ENCODE measurements at regions not wholly inside any gene's neighbourhood (a gene's known extent, or its start where the extent isn't known, plus 50 kb on each side); places are given as distances from the start of the nearest gene placed in this dataset.

GRCh38 chr16:85523602-85524364 is 89.3 kb upstream of the GSE1 start (continued):
- TF ChIP-seq ZNF318 (CRISPR knock-in tag; IDR thresholded peaks at IDR 0.05), result no peak
- no peak for TF ChIP-seq MIXL1 (CRISPR knock-in tag; IDR thresholded peaks at IDR 0.05)
- TF ChIP-seq ZNF30 (CRISPR knock-in tag; IDR thresholded peaks at IDR 0.05), result no peak
- no peak for TF ChIP-seq EHMT2 (IDR thresholded peaks at IDR 0.05; ENCODE audit: borderline replicate concordance, low read depth, low read length)
- peak; percentile 59; the same call in 1 of the 2 replicates for TF ChIP-seq CAMTA2 (CRISPR knock-in tag; IDR thresholded peaks at IDR 0.05; ENCODE audit: borderline replicate concordance)
- no peak for TF ChIP-seq ZNF496 (CRISPR knock-in tag; IDR thresholded peaks at IDR 0.05; ENCODE audit: insufficient replicate concordance)
- no peak for TF ChIP-seq ZBTB3 (CRISPR knock-in tag; IDR thresholded peaks at IDR 0.05; ENCODE audit: borderline replicate concordance, low read depth)
- no peak for TF ChIP-seq SRY (CRISPR knock-in tag; IDR thresholded peaks at IDR 0.05)
- TF ChIP-seq GRHL1 (CRISPR knock-in tag; conservative IDR thresholded peaks at IDR 0.05), result no peak
- TF ChIP-seq ZNF138 (CRISPR knock-in tag; IDR thresholded peaks at IDR 0.05; ENCODE audit: low read depth), result no peak; the same call in 1 of the 2 replicates
- TF ChIP-seq KLF6 (CRISPR knock-in tag; IDR thresholded peaks at IDR 0.05), result no peak
- TF ChIP-seq ZNF354B (CRISPR knock-in tag; IDR thresholded peaks at IDR 0.05), result no peak
- peak; percentile 68; the same call in 1 of the 2 replicates for TF ChIP-seq GATAD2A (CRISPR knock-in tag; IDR thresholded peaks at IDR 0.05)
- no peak for TF ChIP-seq ZNF740 (CRISPR knock-in tag; IDR thresholded peaks at IDR 0.05)
- no peak for TF ChIP-seq ZNF816 (CRISPR knock-in tag; IDR thresholded peaks at IDR 0.05; ENCODE audit: borderline replicate concordance)
- TF ChIP-seq ZNF276 (CRISPR knock-in tag; IDR thresholded peaks at IDR 0.05; ENCODE audit: low read depth), result peak; percentile 42; the same call in 1 of the 2 replicates
- TF ChIP-seq ZNF350 (CRISPR knock-in tag; IDR thresholded peaks at IDR 0.05; ENCODE audit: borderline replicate concordance, low read depth), result no peak
- TF ChIP-seq ZNF263 (CRISPR knock-in tag; IDR thresholded peaks at IDR 0.05), result no peak; the same call in 1 of the 2 replicates
